ENCODE measurements at regions not wholly inside any gene's neighbourhood (a gene's known extent, or its start where the extent isn't known, plus 50 kb on each side); places are given as distances from the start of the nearest gene placed in this dataset.
A peak's percentile ranks its signal among the peaks of the same experiment; 100 is the strongest.

GRCh38 chr15:93917181-93917580 is 314.2 kb upstream of the MCTP2 start:
- TF ChIP-seq GTF2I (CRISPR knock-in tag; conservative IDR thresholded peaks at IDR 0.05) (no peak), FOXJ3 (CRISPR knock-in tag; IDR thresholded peaks at IDR 0.05; ENCODE audit: borderline replicate concordance) (no peak), ETV6 (CRISPR knock-in tag; IDR thresholded peaks at IDR 0.05) (no peak), FOXP4 (CRISPR knock-in tag; IDR thresholded peaks at IDR 0.05) (no peak), ZSCAN18 (CRISPR knock-in tag; IDR thresholded peaks at IDR 0.05) (no peak), ZNF423 (CRISPR knock-in tag; IDR thresholded peaks at IDR 0.05) (no peak), ATF6 (CRISPR knock-in tag; IDR thresholded peaks at IDR 0.05) (no peak), SOX15 (CRISPR knock-in tag; IDR thresholded peaks at IDR 0.05) (no peak), ZNF416 (CRISPR knock-in tag; IDR thresholded peaks at IDR 0.05) (no peak), FOXP1 (CRISPR knock-in tag; IDR thresholded peaks at IDR 0.05; ENCODE audit: borderline replicate concordance) (no peak), USF1 (CRISPR knock-in tag; IDR thresholded peaks at IDR 0.05) (no peak), IRF1 (CRISPR knock-in tag; IDR thresholded peaks at IDR 0.05) (no peak), E2F1 (CRISPR knock-in tag; IDR thresholded peaks at IDR 0.05) (no peak), HMGXB4 (CRISPR knock-in tag; IDR thresholded peaks at IDR 0.05) (no peak), ATF3 (CRISPR knock-in tag; conservative IDR thresholded peaks at IDR 0.05) (no peak), RELA (CRISPR knock-in tag; IDR thresholded peaks at IDR 0.05; ENCODE audit: borderline replicate concordance) (no peak), ZNF425 (CRISPR knock-in tag; conservative IDR thresholded peaks at IDR 0.05) (no peak), ZNF263 (CRISPR knock-in tag; IDR thresholded peaks at IDR 0.05; ENCODE audit: low read depth) (no peak), ZNF219 (CRISPR knock-in tag; IDR thresholded peaks at IDR 0.05; ENCODE audit: borderline replicate concordance) (no peak), AFF4 (CRISPR knock-in tag; IDR thresholded peaks at IDR 0.05; ENCODE audit: borderline replicate concordance) (no peak)
- peaks cover 2% of the 10 kb centered on the region; the same call in 1 of the 2 replicates for H3K9me3 Mint-ChIP-seq
- DNase-seq (ENCODE audit: low spot score) = no peak
- H3K27me3 Mint-ChIP-seq (ENCODE audit: low read depth) = no peaks in the 10 kb centered on the region
- peaks cover 38% of the 10 kb centered on the region for H3K4me1 Mint-ChIP-seq
- H3K36me3 Mint-ChIP-seq = no peaks in the 10 kb centered on the region
- no peak overlapping the region for H3K4me3 Mint-ChIP-seq
- H3K27ac Mint-ChIP-seq = peak overlapping the region; percentile 1; the same call in 1 of the 2 replicates
- ChIA-PET POLR2A (no interaction called here), CTCF (no interaction called here)
- peak; percentile 59 for ATAC-seq
